Neural cell (in vitro differentiated cells): ENCODE measurements at regions not wholly inside any gene's neighbourhood (a gene's known extent, or its start where the extent isn't known, plus 50 kb on each side); places are given as distances from the start of the nearest gene placed in this dataset.

Source experiments
- H2AFZ ChIP-seq: fragments of 200-600, 300-800 bp; sonication (generic), shearing (Covaris generic); 2 replicates; pipeline ENCODE4 v1.6.0; 2014; ENCODE audit warnings: low read depth, mild to moderate bottlenecking, antibody characterized with exemption, low read length, moderate library complexity
- H3F3A ChIP-seq: fragments of 200-600 bp; shearing (Covaris generic); 2 replicates; pipeline ENCODE4 v1.6.1; 2016; ENCODE audit warnings: mild to moderate bottlenecking, moderate library complexity, mixed read lengths, antibody characterized with exemption, low read length; ENCODE audit not compliant: insufficient read depth, poor library complexity, severe bottlenecking
- H3K27ac ChIP-seq: fragments of 200-600, 300-800 bp; sonication (generic), shearing (Covaris generic); 2 replicates; pipeline ENCODE4 v1.5.1; 2014; ENCODE audit warnings: mild to moderate bottlenecking, low read length, moderate library complexity
- H3K27me3 ChIP-seq: fragments of 300-800, 200-600 bp; sonication (generic), shearing (Covaris generic); 2 replicates; pipeline ENCODE4 v1.6.0; 2014; ENCODE audit warnings: mild to moderate bottlenecking, low read depth, low read length, moderate library complexity; ENCODE audit not compliant: insufficient read depth
- H3K36me3 ChIP-seq: fragments of 300-800, 200-600 bp; sonication (generic), shearing (Covaris generic); 2 replicates; pipeline ENCODE4 v1.5.1; 2014; ENCODE audit warnings: mild to moderate bottlenecking, antibody characterized with exemption, low read length, moderate library complexity; ENCODE audit not compliant: insufficient read depth
- H3K4me2 ChIP-seq: fragments of 300-800, 200-600 bp; sonication (generic), shearing (Covaris generic); 2 replicates; pipeline ENCODE4 v1.6.0; 2014; ENCODE audit warnings: mild to moderate bottlenecking, low read length
- H3K4me3 ChIP-seq: fragments of 300-800, 200-600 bp; sonication (generic), shearing (Covaris generic); 2 replicates; pipeline ENCODE4 v1.5.1; 2014; ENCODE audit warnings: mild to moderate bottlenecking, low read length, moderate library complexity
- H3K79me2 ChIP-seq: fragments of 200-600 bp; shearing (Covaris generic); replicated peaks from 2 replicates; pipeline ENCODE4 v1.6.0; 2014; ENCODE audit warnings: mild to moderate bottlenecking, low read length, moderate library complexity; ENCODE audit not compliant: insufficient read depth
- H3K9ac ChIP-seq: fragments of 300-800, 200-600 bp; sonication (generic), shearing (Covaris generic); 2 replicates; pipeline ENCODE4 v1.6.1; 2016; ENCODE audit warnings: mild to moderate bottlenecking, low read length, mixed read lengths
- H3K9me2 ChIP-seq: fragments of 200-600 bp; shearing (Covaris generic); 2 replicates; pipeline ENCODE4 v1.6.1; 2016; ENCODE audit warnings: mild to moderate bottlenecking, low read length, mixed read lengths; ENCODE audit not compliant: insufficient read depth
- H3K9me3 ChIP-seq: fragments of 200-600, 300-800 bp; sonication (generic), shearing (Covaris generic); 2 replicates; pipeline ENCODE4 v1.6.1; 2016; ENCODE audit warnings: mild to moderate bottlenecking, mixed run types, low read length, moderate library complexity, mixed read lengths
- H4K20me1 ChIP-seq: fragments of 200-600 bp; shearing (Covaris generic); 2 replicates; pipeline ENCODE4 v1.6.1; 2016; ENCODE audit warnings: mild to moderate bottlenecking, mixed run types; ENCODE audit not compliant: insufficient read depth
- CTCF ChIP-seq: fragments of 450-650 bp; IDR thresholded peaks from 2 replicates; pipeline ENCODE4 v1.5.1; 2014; ENCODE audit warnings: antibody characterized with exemption, mild to moderate bottlenecking, moderate library complexity; ENCODE audit not compliant: poor library complexity, severe bottlenecking
- EP300 ChIP-seq: fragments of 450-650 bp; conservative IDR thresholded peaks from 2 replicates; pipeline ENCODE4 v1.6.1; 2014; ENCODE audit warnings: antibody characterized with exemption, mild to moderate bottlenecking, moderate library complexity; ENCODE audit not compliant: poor library complexity, severe bottlenecking
- EZH2 ChIP-seq: fragments of 200-600, 300-800 bp; shearing (Covaris generic), sonication (generic); IDR thresholded peaks from 2 replicates; pipeline ENCODE4 v1.6.1; 2014; ENCODE audit warnings: antibody characterized with exemption, low read length, borderline replicate concordance, mild to moderate bottlenecking; ENCODE audit not compliant: insufficient read depth, poor library complexity, severe bottlenecking
- MXI1 ChIP-seq: fragments of 450-650 bp; conservative IDR thresholded peaks from 2 replicates; pipeline ENCODE4 v1.6.1; 2014; ENCODE audit warnings: antibody characterized with exemption, mild to moderate bottlenecking; ENCODE audit not compliant: poor library complexity, severe bottlenecking
- POLR2AphosphoS5 ChIP-seq: IDR thresholded peaks from 2 replicates; pipeline ENCODE4 v1.6.1; 2012
- RAD21 ChIP-seq: fragments of 450-650 bp; conservative IDR thresholded peaks from 2 replicates; pipeline ENCODE4 v1.6.1; 2014; ENCODE audit warnings: antibody characterized with exemption, mild to moderate bottlenecking, moderate library complexity
- REST ChIP-seq: IDR thresholded peaks from 2 replicates; pipeline ENCODE4 v1.6.1; 2012; ENCODE audit warnings: borderline replicate concordance
- SMC3 ChIP-seq: fragments of 450-650 bp; conservative IDR thresholded peaks from 2 replicates; pipeline ENCODE4 v1.6.1; 2014; ENCODE audit warnings: antibody characterized with exemption, mild to moderate bottlenecking, moderate library complexity; ENCODE audit not compliant: poor library complexity
- TAF1 ChIP-seq: IDR thresholded peaks from 2 replicates; pipeline ENCODE4 v1.6.1; 2012; ENCODE audit warnings: low read depth

- Histone ChIP-seq H2AFZ (no peak overlapping the region), H3K27ac (no peak overlapping the region), H3K4me3 (no peak overlapping the region), H3K9me3 (no peaks in the 10 kb centered on the region), H3K9ac (no peak overlapping the region), H3F3A (no peaks in the 10 kb centered on the region), H4K20me1 (no peaks in the 10 kb centered on the region), H3K36me3 (no peaks in the 10 kb centered on the region), H3K27me3 (no peaks in the 10 kb centered on the region), H3K4me2 (no peak overlapping the region), H3K9me2 (no peaks in the 10 kb centered on the region), H3K79me2 (no peaks in the 10 kb centered on the region)
- TF ChIP-seq EZH2 = no peak
- TF ChIP-seq RAD21 = no peak
- TF ChIP-seq REST = no peak
- TF ChIP-seq MXI1 = no peak
- TF ChIP-seq SMC3 = no peak
- TF ChIP-seq TAF1 = no peak
- TF ChIP-seq CTCF = no peak
- TF ChIP-seq POLR2AphosphoS5 = no peak
Observed at GRCh38 chr20:54837226-54837625, 361.8 kb downstream of the DOK5 start.

GRCh38 chr20:54822386-54822785 is 347.0 kb downstream of the DOK5 start:
- no peaks in the 10 kb centered on the region for H4K20me1 ChIP-seq
- no peak overlapping the region for H3K4me3 ChIP-seq
- no peaks in the 10 kb centered on the region for H3K36me3 ChIP-seq
- H3K79me2 ChIP-seq = no peaks in the 10 kb centered on the region
- H3F3A ChIP-seq = no peaks in the 10 kb centered on the region
- H3K4me2 ChIP-seq = no peak overlapping the region
- H2AFZ ChIP-seq = no peak overlapping the region
- H3K27ac ChIP-seq = no peak overlapping the region
- H3K27me3 ChIP-seq = no peaks in the 10 kb centered on the region
- H3K9me3 ChIP-seq = no peaks in the 10 kb centered on the region
- H3K9ac ChIP-seq = no peak overlapping the region
- TF ChIP-seq REST (no peak), RAD21 (no peak), POLR2AphosphoS5 (no peak), TAF1 (no peak), EP300 (no peak), SMC3 (no peak), EZH2 (no peak), CTCF (no peak)
- H3K9me2 ChIP-seq = no peaks in the 10 kb centered on the region
